Large intestine (tissue), 3 donors: ENCODE measurements at regions not wholly inside any gene's neighbourhood (a gene's known extent, or its start where the extent isn't known, plus 50 kb on each side); places are given as distances from the start of the nearest gene placed in this dataset.
"Not testable (repeated sequence)": the region's sequence is repeated elsewhere in the genome, so short reads cannot be mapped to it uniquely, and the experiment has no call there.

Experiments used
- DNase-seq, 2 donors: peaks; one replicate each; pipeline versions ENCODE4 v3.0.0 to v3.0.0-alpha.2; 2013
- H3K27ac ChIP-seq: one replicate; pipeline ENCODE4 v1.5.1; 2013; ENCODE audit warnings: low read length
- H3K27me3 ChIP-seq: 2 replicates; pipeline ENCODE4 v1.6.1; 2013; ENCODE audit warnings: low read length; ENCODE audit not compliant: control insufficient read depth, insufficient read depth
- H3K36me3 ChIP-seq: 2 replicates; pipeline ENCODE4 v1.6.1; 2013; ENCODE audit warnings: low read length; ENCODE audit not compliant: control insufficient read depth, insufficient read depth
- H3K4me1 ChIP-seq: one replicate; pipeline ENCODE4 v1.6.1; 2013; ENCODE audit warnings: low read length; ENCODE audit not compliant: control insufficient read depth, insufficient read depth
- H3K4me3 ChIP-seq: one replicate; pipeline ENCODE4 v1.5.1; 2013; ENCODE audit warnings: low read length
- H3K9me3 ChIP-seq: one replicate; pipeline ENCODE4 v1.6.1; 2013; ENCODE audit warnings: mild to moderate bottlenecking, low read depth, low read length, moderate library complexity; ENCODE audit not compliant: control insufficient read depth
- WGBS: methylation state at CpG from one replicate; pipeline ENCODE4 v1.1.5; 2013; ENCODE audit warnings: low lambda C conversion rate; ENCODE audit not compliant: insufficient coverage; 5-methylcytosine and 5-hydroxymethylcytosine counted together

- Histone ChIP-seq H3K4me3 (no peak overlapping the region), H3K4me1 (no peaks in the 10 kb centered on the region), H3K27me3 (no peaks in the 10 kb centered on the region), H3K36me3 (no peaks in the 10 kb centered on the region), H3K27ac (no peak overlapping the region), H3K9me3 (no peaks in the 10 kb centered on the region)
- no peak for DNase-seq
- no CpG with 5 or more reads among the region's 3 CpGs for WGBS
Measured at GRCh38 chr16:50497592-50497991, 50.6 kb upstream of the NKD1 start.

- no peak for DNase-seq
- no peak overlapping the region for H3K27ac ChIP-seq
- no CpG with 5 or more reads among the region's 2 CpGs for WGBS
- no peaks in the 10 kb centered on the region for H3K4me1 ChIP-seq
- H3K27me3 ChIP-seq, result no peaks in the 10 kb centered on the region
- no peaks in the 10 kb centered on the region for H3K36me3 ChIP-seq
- no peak overlapping the region for H3K4me3 ChIP-seq
- no peaks in the 10 kb centered on the region for H3K9me3 ChIP-seq
Measured at GRCh38 chr16:50496990-50497389, 51.2 kb upstream of the NKD1 start.

GRCh38 chr16:50495673-50496072 lies 52.5 kb upstream of the NKD1 start:
- no peak for DNase-seq
- Histone ChIP-seq H3K9me3 (no peaks in the 10 kb centered on the region), H3K27ac (no peak overlapping the region), H3K36me3 (no peaks in the 10 kb centered on the region), H3K4me3 (no peak overlapping the region), H3K4me1 (no peaks in the 10 kb centered on the region), H3K27me3 (no peaks in the 10 kb centered on the region)
- no CpG with 5 or more reads among the region's 7 CpGs for WGBS

DNA sequence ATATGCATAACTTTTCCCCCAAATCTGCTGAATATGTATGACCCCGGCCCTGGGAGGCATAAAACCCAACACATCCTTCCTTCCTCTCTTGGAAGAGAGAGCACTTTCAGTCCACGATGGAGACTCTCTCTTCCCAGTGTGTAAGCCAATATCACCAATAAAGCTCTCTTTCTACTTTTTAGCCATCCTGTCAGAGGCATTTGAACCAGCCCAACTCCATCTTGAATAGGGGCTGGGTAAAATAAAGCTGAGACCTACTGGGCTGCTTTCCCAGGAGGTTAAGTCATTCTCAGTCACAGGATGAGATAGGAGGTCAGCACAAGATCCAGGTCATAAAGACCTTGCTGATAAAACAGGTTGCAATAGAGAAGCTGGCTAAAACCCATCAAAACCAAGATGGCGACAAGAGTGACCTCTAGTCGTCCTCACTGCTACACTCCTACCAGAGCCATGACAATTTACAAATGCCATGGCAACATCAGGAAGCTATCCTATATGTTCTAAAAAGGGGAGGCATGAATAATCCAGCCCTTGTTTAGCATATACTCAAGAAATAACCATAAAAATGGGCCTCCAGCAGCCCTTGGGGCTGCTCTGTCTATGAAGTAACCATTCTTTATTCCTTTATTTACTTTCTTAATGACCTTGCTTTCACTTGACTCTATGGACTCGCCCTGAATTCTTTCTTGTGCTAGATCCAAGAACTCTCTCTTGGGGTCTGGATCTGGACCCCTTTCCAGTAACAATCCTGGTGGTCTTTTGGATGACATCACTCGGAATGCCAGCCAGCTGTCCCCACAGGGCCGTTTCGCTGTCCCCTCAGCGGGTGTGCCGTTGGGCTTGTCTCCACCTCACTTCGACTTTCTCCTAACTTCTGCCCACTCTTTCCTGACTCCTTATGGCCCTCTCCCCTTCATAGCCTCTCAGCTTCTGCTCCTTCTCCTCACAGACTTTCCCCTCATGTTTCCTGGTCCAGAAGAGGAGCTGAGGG lies 53.4 kb upstream of the NKD1 start:
- Histone ChIP-seq H3K4me3 (no peak overlapping the region), H3K27ac (no peak overlapping the region), H3K9me3 (no peaks in the 10 kb centered on the region), H3K36me3 (no peaks in the 10 kb centered on the region), H3K27me3 (no peaks in the 10 kb centered on the region), H3K4me1 (no peaks in the 10 kb centered on the region)
- DNase-seq, result no peak
- WGBS, result 40% methylated on average over 1 of the region's 11 CpGs

- H3K27me3 ChIP-seq, result no peaks in the 10 kb centered on the region
- no peaks in the 10 kb centered on the region for H3K36me3 ChIP-seq
- WGBS, result no CpG with 5 or more reads among the region's 8 CpGs
- no peaks in the 10 kb centered on the region for H3K4me1 ChIP-seq
- DNase-seq, result no peak
- H3K9me3 ChIP-seq, result no peaks in the 10 kb centered on the region
- no peak overlapping the region for H3K27ac ChIP-seq
- no peak overlapping the region for H3K4me3 ChIP-seq
Measured at GRCh38 chr16:50491516-50491915, 56.7 kb upstream of the NKD1 start.

DNA sequence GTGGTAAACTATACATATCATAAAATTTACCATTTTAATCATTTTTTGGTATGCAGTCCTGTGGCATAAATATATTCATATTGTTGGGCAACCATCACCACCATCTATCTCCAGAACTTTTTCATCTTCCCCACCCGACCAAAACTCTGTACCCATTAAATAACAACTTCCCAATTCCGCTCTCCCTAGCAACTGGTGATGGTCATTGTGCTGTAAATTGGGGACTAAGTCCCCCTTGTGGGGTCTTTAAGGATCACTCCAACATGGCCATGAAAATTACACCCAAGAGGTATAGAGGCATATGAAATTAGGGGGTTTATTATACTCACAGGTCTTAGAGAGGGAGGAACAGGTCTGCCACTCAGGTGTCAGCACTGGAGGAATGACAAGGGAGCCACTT lies 57.4 kb upstream of the NKD1 start:
- no peaks in the 10 kb centered on the region for H3K4me1 ChIP-seq
- WGBS, result no CpG with 5 or more reads among the region's 2 CpGs
- no peaks in the 10 kb centered on the region for H3K27me3 ChIP-seq
- no peak overlapping the region for H3K4me3 ChIP-seq
- no peak overlapping the region for H3K27ac ChIP-seq
- H3K9me3 ChIP-seq, result no peaks in the 10 kb centered on the region
- H3K36me3 ChIP-seq, result no peaks in the 10 kb centered on the region
- no peak for DNase-seq

GRCh38 chr16:50489182-50489581 lies 59.0 kb upstream of the NKD1 start:
- Histone ChIP-seq H3K4me3 (no peak overlapping the region), H3K9me3 (no peaks in the 10 kb centered on the region), H3K4me1 (no peaks in the 10 kb centered on the region), H3K27me3 (no peaks in the 10 kb centered on the region), H3K27ac (no peak overlapping the region), H3K36me3 (no peaks in the 10 kb centered on the region)
- no peak for DNase-seq
- WGBS, result no CpG with 5 or more reads among the region's 3 CpGs

GRCh38 chr16:50487528-50487927 lies 60.7 kb upstream of the NKD1 start:
- DNase-seq, result no peak
- Histone ChIP-seq H3K27me3 (no peaks in the 10 kb centered on the region), H3K4me1 (no peaks in the 10 kb centered on the region), H3K4me3 (no peak overlapping the region), H3K36me3 (no peaks in the 10 kb centered on the region), H3K9me3 (no peaks in the 10 kb centered on the region), H3K27ac (no peak overlapping the region)
- no CpG with 5 or more reads among the region's 5 CpGs for WGBS

- not testable (repeated sequence) for H3K27ac ChIP-seq, H3K27me3 ChIP-seq, H3K9me3 ChIP-seq, DNase-seq, H3K4me3 ChIP-seq, H3K36me3 ChIP-seq, H3K4me1 ChIP-seq
Measured at GRCh38 chr16:50486162-50486561, 62.0 kb upstream of the NKD1 start.

DNA sequence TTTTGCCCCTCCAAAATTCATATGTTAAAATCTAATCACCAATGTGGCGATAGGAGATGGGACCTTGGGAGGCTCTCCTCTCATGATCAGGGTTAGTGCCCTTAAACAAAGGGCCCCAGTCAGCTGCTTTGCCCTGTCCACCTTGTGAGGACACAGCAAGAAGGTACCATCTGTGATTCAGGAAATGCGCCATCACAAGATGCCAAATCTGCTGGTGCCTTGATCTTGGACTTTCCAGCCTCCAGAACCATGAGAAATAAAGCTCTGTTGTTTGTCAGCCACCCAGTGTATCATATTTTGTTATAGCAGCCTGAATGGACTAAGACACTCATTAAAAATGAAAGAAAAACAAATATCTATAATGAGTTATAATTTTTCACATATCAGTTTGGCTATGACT lies 63.0 kb upstream of the NKD1 start:
- H3K36me3 ChIP-seq, result no peaks in the 10 kb centered on the region
- H3K9me3 ChIP-seq, result no peaks in the 10 kb centered on the region
- DNase-seq, result no peak
- H3K4me1 ChIP-seq, result no peaks in the 10 kb centered on the region
- H3K27me3 ChIP-seq, result no peaks in the 10 kb centered on the region
- WGBS, result no CpG with 5 or more reads among the region's 2 CpGs
- no peak overlapping the region for H3K4me3 ChIP-seq
- H3K27ac ChIP-seq, result no peak overlapping the region

GRCh38 chr16:50482271-50482670 lies 65.9 kb upstream of the NKD1 start:
- Histone ChIP-seq H3K4me3 (no peak overlapping the region), H3K27ac (no peak overlapping the region), H3K4me1 (no peaks in the 10 kb centered on the region), H3K27me3 (no peaks in the 10 kb centered on the region), H3K36me3 (no peaks in the 10 kb centered on the region), H3K9me3 (no peaks in the 10 kb centered on the region)
- no peak for DNase-seq
- WGBS, result no CpG with 5 or more reads among the region's 5 CpGs
